Activated CD4-positive, alpha-beta memory T cell treated with anti-CD3 and anti-CD28 coated beads for 36 hours (primary cell): ENCODE measurements at regions not wholly inside any gene's neighbourhood (a gene's known extent, or its start where the extent isn't known, plus 50 kb on each side); places are given as distances from the start of the nearest gene placed in this dataset.

Experiments used
- CTCF ChIA-PET: fragments of 350-600 bp; sonication (Branson Sonifier 250); formaldehyde crosslinking; loops from one replicate; lab custom pipeline; 2021; ENCODE audit warnings: antibody characterized with exemption, inconsistent platforms; lab: Charles Lee
- POLR2A ChIA-PET: fragments of 350-600 bp; sonication (Branson Sonifier 250); formaldehyde crosslinking; loops from one replicate; lab custom pipeline; 2021; ENCODE audit warnings: antibody characterized with exemption; lab: Charles Lee
- DNase-seq: peaks from one replicate; pipeline ENCODE4 v3.0.0-alpha.2; 2020
- H3K27ac Mint-ChIP-seq: one replicate; pipeline ENCODE4 v1.8.0; 2021; ENCODE audit warnings: mixed read lengths
- H3K27me3 Mint-ChIP-seq: one replicate; pipeline ENCODE4 v1.8.0; 2021; ENCODE audit warnings: mixed read lengths
- H3K36me3 Mint-ChIP-seq: one replicate; pipeline ENCODE4 v1.8.0; 2021; ENCODE audit warnings: mixed read lengths
- H3K4me1 Mint-ChIP-seq: one replicate; pipeline ENCODE4 v1.8.0; 2021; ENCODE audit warnings: low read depth, mixed read lengths
- H3K4me3 Mint-ChIP-seq: one replicate; pipeline ENCODE4 v1.8.0; 2021; ENCODE audit warnings: mild to moderate bottlenecking, mixed read lengths
- H3K9me3 Mint-ChIP-seq: one replicate; pipeline ENCODE4 v1.8.0; 2021; ENCODE audit warnings: mixed read lengths
- intact Hi-C: fragments of 100-400 bp; cut with micrococcal nuclease; formaldehyde crosslinking; loops from one replicate; pipeline ENCODE4 v1.15.1; 2023

GRCh38 chr20:19926591-19926990 lies 90.6 kb upstream of the NAA20 start:
- no peaks in the 10 kb centered on the region for H3K27me3 Mint-ChIP-seq
- H3K9me3 Mint-ChIP-seq = no peaks in the 10 kb centered on the region
- H3K36me3 Mint-ChIP-seq = no peaks in the 10 kb centered on the region
- no peak for DNase-seq
- intact Hi-C loops = no loop called here
- H3K4me1 Mint-ChIP-seq = no peaks in the 10 kb centered on the region
- ChIA-PET POLR2A (no interaction called here), CTCF (no interaction called here)
- no peak overlapping the region for H3K4me3 Mint-ChIP-seq
- H3K27ac Mint-ChIP-seq = no peak overlapping the region

GRCh38 chr20:19928328-19929011 lies 88.7 kb upstream of the NAA20 start:
- ChIA-PET POLR2A (no interaction called here), CTCF (no interaction called here)
- no peaks in the 10 kb centered on the region for H3K36me3 Mint-ChIP-seq
- H3K4me3 Mint-ChIP-seq = no peak overlapping the region
- H3K27ac Mint-ChIP-seq = no peak overlapping the region
- H3K9me3 Mint-ChIP-seq = no peaks in the 10 kb centered on the region
- DNase-seq = no peak
- no peaks in the 10 kb centered on the region for H3K27me3 Mint-ChIP-seq
- H3K4me1 Mint-ChIP-seq = no peaks in the 10 kb centered on the region
- intact Hi-C loops = no loop called here

GRCh38 chr20:19929012-19929360 lies 88.2 kb upstream of the NAA20 start:
- Mint-ChIP-seq H3K36me3 (no peaks in the 10 kb centered on the region), H3K9me3 (no peaks in the 10 kb centered on the region), H3K27me3 (no peaks in the 10 kb centered on the region), H3K4me3 (no peak overlapping the region), H3K4me1 (no peaks in the 10 kb centered on the region), H3K27ac (no peak overlapping the region)
- no peak for DNase-seq
- CTCF ChIA-PET = no interaction called here
- POLR2A ChIA-PET = no interaction called here
- intact Hi-C loops = no loop called here

- H3K36me3 Mint-ChIP-seq = no peaks in the 10 kb centered on the region
Observed at GRCh38 chr20:19929481-19930145, 87.5 kb upstream of the NAA20 start.

GRCh38 chr20:19930426-19930825 lies 86.7 kb upstream of the NAA20 start:
- no peak for DNase-seq
- Mint-ChIP-seq H3K4me3 (no peak overlapping the region), H3K9me3 (no peaks in the 10 kb centered on the region), H3K27ac (no peak overlapping the region), H3K27me3 (peaks cover 3% of the 10 kb centered on the region), H3K36me3 (no peaks in the 10 kb centered on the region), H3K4me1 (peaks cover 4% of the 10 kb centered on the region)
- intact Hi-C loops = no loop called here
- ChIA-PET CTCF (no interaction called here), POLR2A (no interaction called here)

More at GRCh38 chr20:19929481-19930145, 87.5 kb upstream of the NAA20 start:
- H3K4me3 Mint-ChIP-seq = no peak overlapping the region
- H3K4me1 Mint-ChIP-seq = no peaks in the 10 kb centered on the region
- POLR2A ChIA-PET = no interaction called here
- CTCF ChIA-PET = no interaction called here
- DNase-seq = no peak
- intact Hi-C loops = no loop called here
- H3K27me3 Mint-ChIP-seq = no peaks in the 10 kb centered on the region
- H3K9me3 Mint-ChIP-seq = no peaks in the 10 kb centered on the region
- no peak overlapping the region for H3K27ac Mint-ChIP-seq

GRCh38 chr20:19932170-19932667 lies 84.9 kb upstream of the NAA20 start:
- Mint-ChIP-seq H3K9me3 (no peaks in the 10 kb centered on the region), H3K27ac (no peak overlapping the region), H3K4me3 (no peak overlapping the region), H3K4me1 (peaks cover 9% of the 10 kb centered on the region), H3K36me3 (no peaks in the 10 kb centered on the region), H3K27me3 (peaks cover 14% of the 10 kb centered on the region)
- ChIA-PET POLR2A (no interaction called here), CTCF (no interaction called here)
- DNase-seq = no peak
- intact Hi-C loops = no loop called here

GRCh38 chr20:19934792-19935491 lies 82.2 kb upstream of the NAA20 start:
- ChIA-PET CTCF (no interaction called here), POLR2A (no interaction called here)
- Mint-ChIP-seq H3K4me3 (no peak overlapping the region), H3K4me1 (peaks cover 25% of the 10 kb centered on the region), H3K27me3 (peaks cover 14% of the 10 kb centered on the region), H3K27ac (no peak overlapping the region), H3K36me3 (no peaks in the 10 kb centered on the region), H3K9me3 (no peaks in the 10 kb centered on the region)
- intact Hi-C loops = no loop called here
- DNase-seq = no peak

- Mint-ChIP-seq H3K27me3 (peaks cover 14% of the 10 kb centered on the region), H3K4me1 (peaks cover 25% of the 10 kb centered on the region)
- intact Hi-C loops = loop anchor here (2.0 kb wide), 1 partner anchor 87 kb away; no protein-coding TSS in a partner anchor
Observed at GRCh38 chr20:19935842-19936241, 81.3 kb upstream of the NAA20 start.

GRCh38 chr20:19936466-19937200 lies 80.5 kb upstream of the NAA20 start:
- peaks cover 25% of the 10 kb centered on the region for H3K4me1 Mint-ChIP-seq
- H3K36me3 Mint-ChIP-seq = no peaks in the 10 kb centered on the region
- DNase-seq = no peak
- H3K4me3 Mint-ChIP-seq = no peak overlapping the region
- H3K27me3 Mint-ChIP-seq = peaks cover 14% of the 10 kb centered on the region
- no peak overlapping the region for H3K27ac Mint-ChIP-seq
- ChIA-PET POLR2A (interaction anchor here (0.6 to 0.9 kb wide), 2 partner anchors 9 to 125 kb away, joined by 3 read pairs; no protein-coding TSS in a partner anchor), CTCF (interaction anchor here (0.8 to 1.3 kb wide), 2 partner anchors 83 to 156 kb away, joined by 3 read pairs; no protein-coding TSS in a partner anchor)
- H3K9me3 Mint-ChIP-seq = no peaks in the 10 kb centered on the region
- intact Hi-C loops = loop anchor here (1.0 to 2.0 kb wide), 4 partner anchors 9 to 199 kb away; no protein-coding TSS in a partner anchor

More at GRCh38 chr20:19935842-19936241, 81.3 kb upstream of the NAA20 start:
- H3K9me3 Mint-ChIP-seq = no peaks in the 10 kb centered on the region
- CTCF ChIA-PET = no interaction called here
- no peak overlapping the region for H3K27ac Mint-ChIP-seq
- H3K36me3 Mint-ChIP-seq = no peaks in the 10 kb centered on the region
- H3K4me3 Mint-ChIP-seq = no peak overlapping the region
- DNase-seq = no peak
- POLR2A ChIA-PET = no interaction called here

- no peaks in the 10 kb centered on the region for H3K36me3 Mint-ChIP-seq
- intact Hi-C loops = loop anchor here (1.0 to 2.0 kb wide), 4 partner anchors 8 to 200 kb away; no protein-coding TSS in a partner anchor
- CTCF ChIA-PET = interaction anchor here (0.8 to 1.3 kb wide), 2 partner anchors 83 to 157 kb away, joined by 3 read pairs; no protein-coding TSS in a partner anchor
- POLR2A ChIA-PET = interaction anchor here (0.9 kb wide), 1 partner anchor 8 kb away, joined by 3 read pairs; no protein-coding TSS in a partner anchor
- no peaks in the 10 kb centered on the region for H3K9me3 Mint-ChIP-seq
- H3K27ac Mint-ChIP-seq = no peak overlapping the region
- H3K4me1 Mint-ChIP-seq = peaks cover 25% of the 10 kb centered on the region
- peaks cover 14% of the 10 kb centered on the region for H3K27me3 Mint-ChIP-seq
- peak; percentile 54 for DNase-seq
- H3K4me3 Mint-ChIP-seq = peak overlapping the region; percentile 13
Observed at GRCh38 chr20:19937218-19937617, 79.9 kb upstream of the NAA20 start.

- peaks cover 25% of the 10 kb centered on the region for H3K4me1 Mint-ChIP-seq
- POLR2A ChIA-PET = interaction anchor here (0.9 kb wide), 1 partner anchor 8 kb away, joined by 3 read pairs; no protein-coding TSS in a partner anchor
- H3K27ac Mint-ChIP-seq = no peak overlapping the region
- peak; percentile 67 for DNase-seq
- H3K4me3 Mint-ChIP-seq = peak overlapping the region; percentile 17
- intact Hi-C loops = loop anchor here (1.0 to 2.0 kb wide), 4 partner anchors 7 to 201 kb away; no protein-coding TSS in a partner anchor
- no peaks in the 10 kb centered on the region for H3K9me3 Mint-ChIP-seq
- no peaks in the 10 kb centered on the region for H3K36me3 Mint-ChIP-seq
- H3K27me3 Mint-ChIP-seq = peaks cover 16% of the 10 kb centered on the region
- CTCF ChIA-PET = interaction anchor here (1.3 kb wide), 1 partner anchor 157 kb away, joined by 3 read pairs; no protein-coding TSS in a partner anchor
Observed at GRCh38 chr20:19937651-19938420, 79.3 kb upstream of the NAA20 start.
